A673 (cell line): ENCODE measurements at regions not wholly inside any gene's neighbourhood (a gene's known extent, or its start where the extent isn't known, plus 50 kb on each side); places are given as distances from the start of the nearest gene placed in this dataset.

Experiments
- BruUV-seq: library from RNA; stranded (reverse); fragments of 400-500 nt; replicated peaks from 2 replicates; lab custom pipeline; 2021; lab: Mats Ljungman, UMichigan
- CTCF ChIA-PET: fragments of 300-600 bp; sonication (Branson Sonifier 250); formaldehyde crosslinking; loops from one replicate; lab custom pipeline; 2022; ENCODE audit warnings: antibody characterized with exemption; lab: Charles Lee
- POLR2A ChIA-PET: fragments of 300-600 bp; sonication (Branson Sonifier 250); formaldehyde crosslinking; loops from one replicate; lab custom pipeline; 2022; ENCODE audit warnings: antibody characterized with exemption; ENCODE audit not compliant: low non-redundant PET; lab: Charles Lee
- DNase-seq: peaks from one replicate; pipeline ENCODE4 v3.0.0-alpha.2; 2015; ENCODE audit warnings: low spot score
- H3K27ac ChIP-seq: fragments of 200-600 bp; sonication (generic); 2 replicates; pipeline ENCODE4 v1.5.1; 2016; ENCODE audit warnings: mixed run types, low read depth, mild to moderate bottlenecking, mixed read lengths, antibody characterized with exemption, low read length; ENCODE audit not compliant: poor library complexity, severe bottlenecking
- H3K27me3 ChIP-seq: fragments of 200-600 bp; sonication (generic); replicated peaks from 2 replicates; pipeline ENCODE4 v1.6.1; 2017; ENCODE audit warnings: mixed run types, low read depth, mild to moderate bottlenecking, mixed read lengths, antibody characterized with exemption, low read length; ENCODE audit not compliant: insufficient read depth, poor library complexity
- H3K36me3 ChIP-seq: fragments of 200-600 bp; sonication (generic); 2 replicates; pipeline ENCODE4 v1.6.1; 2016; ENCODE audit warnings: mixed run types, mild to moderate bottlenecking, mixed read lengths, antibody characterized with exemption, low read length; ENCODE audit not compliant: insufficient read depth, poor library complexity, severe bottlenecking
- H3K4me1 ChIP-seq: fragments of 200-600 bp; sonication (generic); 2 replicates; pipeline ENCODE4 v1.6.1; 2017; ENCODE audit warnings: mixed run types, mild to moderate bottlenecking, mixed read lengths, antibody characterized with exemption, low read length; ENCODE audit not compliant: insufficient read depth, poor library complexity, severe bottlenecking
- H3K4me3 ChIP-seq: fragments of 200-600 bp; sonication (generic); 2 replicates; pipeline ENCODE4 v1.5.1; 2016; ENCODE audit warnings: low read depth, mixed run types, mild to moderate bottlenecking, mixed read lengths, low read length; ENCODE audit not compliant: poor library complexity, severe bottlenecking
- H3K9me3 ChIP-seq: fragments of 200-600 bp; sonication (generic); 2 replicates; pipeline ENCODE4 v1.6.1; 2016; ENCODE audit warnings: mixed run types, low read depth, mild to moderate bottlenecking, mixed read lengths, antibody characterized with exemption, low read length; ENCODE audit not compliant: poor library complexity, severe bottlenecking
- CTCF ChIP-seq: fragments of 300-800, 200-600 bp; sonication (generic); conservative IDR thresholded peaks from 2 replicates; pipeline ENCODE4 v1.5.1; 2017; ENCODE audit warnings: low read depth, mild to moderate bottlenecking, antibody characterized with exemption, low read length, moderate library complexity, mixed read lengths
- EZH2 ChIP-seq: fragments of 200-600 bp; sonication (generic); IDR thresholded peaks from 2 replicates; pipeline ENCODE4 v1.6.1; 2017; ENCODE audit warnings: borderline replicate concordance, low read depth, mild to moderate bottlenecking, mixed read lengths, antibody characterized with exemption, low read length; ENCODE audit not compliant: poor library complexity, severe bottlenecking
- intact Hi-C: fragments of 100-400 bp; cut with micrococcal nuclease; formaldehyde crosslinking; loops from one replicate; pipeline ENCODE4 v1.10.0; 2022; ENCODE audit not compliant: unreplicated experiment

GRCh38 chr21:24275616-24276015 lies 1331.7 kb downstream of the MRPL39 start:
- Histone ChIP-seq H3K4me1 (no peaks in the 10 kb centered on the region), H3K27me3 (no peaks in the 10 kb centered on the region), H3K4me3 (no peak overlapping the region), H3K27ac (no peak overlapping the region), H3K36me3 (no peaks in the 10 kb centered on the region), H3K9me3 (peaks cover 32% of the 10 kb centered on the region)
- intact Hi-C loops: no loop called here
- DNase-seq: no peak
- CTCF ChIA-PET: no interaction called here
- no peak for TF ChIP-seq EZH2
- no peak for TF ChIP-seq CTCF
- POLR2A ChIA-PET: no interaction called here
- BruUV-seq: no TSS peak

- Histone ChIP-seq H3K36me3 (no peaks in the 10 kb centered on the region), H3K4me1 (no peaks in the 10 kb centered on the region), H3K27ac (no peak overlapping the region), H3K9me3 (peaks cover 41% of the 10 kb centered on the region), H3K27me3 (no peaks in the 10 kb centered on the region), H3K4me3 (no peak overlapping the region)
- TF ChIP-seq EZH2 (no peak), CTCF (no peak)
- no TSS peak for BruUV-seq
- no peak for DNase-seq
- CTCF ChIA-PET: no interaction called here
- intact Hi-C loops: no loop called here
- POLR2A ChIA-PET: no interaction called here
These were observed 1334.8 kb downstream of the MRPL39 start for GRCh38 chr21:24272521-24272938.

- no peak for TF ChIP-seq CTCF
- no peak for TF ChIP-seq EZH2
- Histone ChIP-seq H3K27me3 (no peaks in the 10 kb centered on the region), H3K9me3 (peaks cover 14% of the 10 kb centered on the region), H3K4me1 (no peaks in the 10 kb centered on the region), H3K36me3 (no peaks in the 10 kb centered on the region), H3K27ac (no peak overlapping the region), H3K4me3 (no peak overlapping the region)
- no peak for DNase-seq
- POLR2A ChIA-PET: no interaction called here
- CTCF ChIA-PET: no interaction called here
- intact Hi-C loops: no loop called here
- BruUV-seq: no TSS peak
These were observed 1341.3 kb downstream of the MRPL39 start for GRCh38 chr21:24265987-24266386.
